ENCODE measurements at regions not wholly inside any gene's neighbourhood (a gene's known extent, or its start where the extent isn't known, plus 50 kb on each side); places are given as distances from the start of the nearest gene placed in this dataset.

DNA sequence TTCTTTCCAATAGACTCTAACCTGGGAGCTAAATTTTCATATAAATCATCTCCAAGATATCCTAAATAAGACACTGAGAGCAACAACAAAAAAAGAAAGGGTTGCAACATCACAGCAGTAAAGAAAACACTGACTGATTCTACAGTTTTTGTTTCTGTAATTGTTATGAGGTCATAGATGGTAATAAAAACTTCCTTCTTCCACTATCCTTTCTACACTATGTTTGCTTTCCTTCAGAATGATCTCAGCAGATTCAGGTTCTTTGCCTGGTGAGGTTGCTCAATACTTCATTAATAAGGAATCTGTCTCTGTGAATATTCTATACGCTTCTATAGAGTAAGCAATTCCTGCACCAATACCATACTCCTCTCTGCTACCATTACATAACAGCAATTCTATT is 835.6 kb upstream of the GRAMD2B start:
- Histone ChIP-seq H3K4me3 (ENCODE audit: low read depth, low read length) (no peak overlapping the region), H3K9me3 (no peaks in the 10 kb centered on the region), H3K36me3 (no peaks in the 10 kb centered on the region), H3K4me1 (no peaks in the 10 kb centered on the region), H3K27me3 (no peaks in the 10 kb centered on the region)
- TF ChIP-seq CTCF (IDR thresholded peaks at IDR 0.05; ENCODE audit: low read depth, low read length) = no peak
- DNase-seq = no peak

- Histone ChIP-seq H3K27me3 (no peaks in the 10 kb centered on the region), H3K36me3 (no peaks in the 10 kb centered on the region), H3K4me1 (no peaks in the 10 kb centered on the region; the same call in 1 of the 2 replicates), H3K4me3 (ENCODE audit: low read depth, low read length) (no peak overlapping the region), H3K9me3 (no peaks in the 10 kb centered on the region)
- TF ChIP-seq CTCF (IDR thresholded peaks at IDR 0.05; ENCODE audit: low read depth, low read length) = no peak
- no peak for DNase-seq
These were observed 830.4 kb upstream of the GRAMD2B start for GRCh38 chr5:125592856-125593255.

GRCh38 chr5:125595095-125595494 is 828.1 kb upstream of the GRAMD2B start:
- Histone ChIP-seq H3K9me3 (no peaks in the 10 kb centered on the region), H3K4me1 (no peaks in the 10 kb centered on the region; the same call in 1 of the 2 replicates), H3K4me3 (ENCODE audit: low read depth, low read length) (no peak overlapping the region), H3K27me3 (no peaks in the 10 kb centered on the region), H3K36me3 (no peaks in the 10 kb centered on the region)
- DNase-seq = no peak
- TF ChIP-seq CTCF (IDR thresholded peaks at IDR 0.05; ENCODE audit: low read depth, low read length) = no peak

DNA sequence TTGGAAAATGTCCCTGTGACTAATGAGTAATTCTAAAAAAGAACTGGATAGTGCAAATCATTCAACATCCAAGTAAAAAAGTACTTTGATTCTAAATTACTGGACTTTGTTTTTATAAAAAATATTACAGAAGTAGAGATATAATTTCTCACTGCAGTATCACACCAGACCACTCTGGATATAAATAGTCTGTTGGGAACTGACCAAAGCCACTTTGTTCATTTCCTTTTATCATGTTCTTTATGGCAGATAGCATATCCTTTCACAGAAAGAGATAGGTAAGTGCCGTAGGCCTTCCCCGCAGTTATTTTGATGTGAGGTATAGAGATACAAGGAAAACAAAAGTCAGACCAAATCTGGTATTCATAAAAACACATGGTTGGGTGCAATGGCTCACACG is 827.4 kb upstream of the GRAMD2B start:
- Histone ChIP-seq H3K4me1 (no peaks in the 10 kb centered on the region; the same call in 1 of the 2 replicates), H3K9me3 (no peaks in the 10 kb centered on the region), H3K36me3 (no peaks in the 10 kb centered on the region), H3K27me3 (no peaks in the 10 kb centered on the region), H3K4me3 (ENCODE audit: low read depth, low read length) (no peak overlapping the region)
- TF ChIP-seq CTCF (IDR thresholded peaks at IDR 0.05; ENCODE audit: low read depth, low read length) = no peak
- DNase-seq = no peak

GRCh38 chr5:125597338-125597737 is 825.9 kb upstream of the GRAMD2B start:
- Histone ChIP-seq H3K4me3 (ENCODE audit: low read depth, low read length) (no peak overlapping the region), H3K9me3 (no peaks in the 10 kb centered on the region), H3K4me1 (no peaks in the 10 kb centered on the region; the same call in 1 of the 2 replicates), H3K36me3 (no peaks in the 10 kb centered on the region), H3K27me3 (no peaks in the 10 kb centered on the region)
- DNase-seq = no peak
- no peak for TF ChIP-seq CTCF (IDR thresholded peaks at IDR 0.05; ENCODE audit: low read depth, low read length)

DNA sequence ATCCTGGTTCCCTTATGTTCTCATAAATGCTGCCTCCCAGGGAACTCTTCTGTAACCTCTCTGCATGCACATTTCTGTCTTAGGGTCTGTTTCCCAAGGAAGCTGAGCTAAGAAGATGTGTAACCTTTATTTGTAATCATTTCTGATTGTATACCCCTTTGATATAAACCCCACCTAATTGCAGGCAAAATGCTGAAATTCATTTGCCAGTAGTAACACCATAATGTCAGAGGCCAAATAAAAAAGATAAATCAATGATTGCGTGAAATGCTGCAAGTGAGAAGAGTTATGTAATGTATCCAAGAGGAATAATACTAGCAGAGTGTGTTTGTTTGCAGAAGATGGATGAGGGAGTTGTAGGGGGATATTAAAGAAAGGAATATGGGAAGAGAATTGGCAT is 822.6 kb upstream of the GRAMD2B start:
- no peaks in the 10 kb centered on the region for H3K4me1 ChIP-seq
- TF ChIP-seq CTCF (IDR thresholded peaks at IDR 0.05; ENCODE audit: low read depth, low read length) = no peak
- H3K27me3 ChIP-seq = no peaks in the 10 kb centered on the region
- no peaks in the 10 kb centered on the region for H3K36me3 ChIP-seq
- H3K9me3 ChIP-seq = no peaks in the 10 kb centered on the region
- H3K4me3 ChIP-seq (ENCODE audit: low read depth, low read length) = no peak overlapping the region
- no peak for DNase-seq
